PC-9 (cell line): ENCODE measurements at regions not wholly inside any gene's neighbourhood (a gene's known extent, or its start where the extent isn't known, plus 50 kb on each side); places are given as distances from the start of the nearest gene placed in this dataset.

ENCODE experiments used
- CTCF ChIP-seq: fragments of 200-600 bp; sonication (generic); conservative IDR thresholded peaks from 2 replicates; pipeline ENCODE4 v1.6.1; 2017; ENCODE audit warnings: mixed run types, antibody characterized with exemption, mild to moderate bottlenecking, moderate library complexity
- EZH2 ChIP-seq: fragments of 200-600 bp; sonication (generic); IDR thresholded peaks from 2 replicates; pipeline ENCODE4 v1.8.0; 2017; ENCODE audit warnings: antibody characterized with exemption, low read depth

- TF ChIP-seq CTCF (no peak), EZH2 (no peak)
Observed at GRCh38 chr2:64274399-64275173, 130.4 kb upstream of the PELI1 start.
